PC-3 (cell line): ENCODE measurements at regions not wholly inside any gene's neighbourhood (a gene's known extent, or its start where the extent isn't known, plus 50 kb on each side); places are given as distances from the start of the nearest gene placed in this dataset.

Experiments
- CTCF ChIP-seq: fragments of 300-600 bp; sonication (generic); conservative IDR thresholded peaks from 2 replicates; pipeline ENCODE4 v1.5.1; 2017; ENCODE audit warnings: antibody characterized with exemption, low read depth, mild to moderate bottlenecking, low read length
- EZH2 ChIP-seq: fragments of 300-600 bp; sonication (generic); IDR thresholded peaks from one replicate; pipeline ENCODE4 v1.6.1; 2017; ENCODE audit warnings: antibody characterized with exemption, mild to moderate bottlenecking, low read length; ENCODE audit not compliant: unreplicated experiment
- EZH2phosphoT487 ChIP-seq: fragments of 300-600 bp; sonication (generic); IDR thresholded peaks from 2 replicates; pipeline ENCODE4 v1.6.1; 2018; ENCODE audit warnings: mild to moderate bottlenecking, antibody characterized with exemption, low read length, borderline replicate concordance

- TF ChIP-seq CTCF (no peak), EZH2 (no peak), EZH2phosphoT487 (no peak)
Measured at GRCh38 chr6:140766999-140767398, 1365.7 kb upstream of the GJE1 start.
